NCI-H2196 treated with DMSO at 0.1 percent for 48 hours (cell line): ENCODE measurements at regions not wholly inside any gene's neighbourhood (a gene's known extent, or its start where the extent isn't known, plus 50 kb on each side); places are given as distances from the start of the nearest gene placed in this dataset.
A peak's percentile ranks its signal among the peaks of the same experiment; 100 is the strongest.

ENCODE experiments used
- DNase-seq: peaks from one replicate; lab custom pipeline; 2025; ENCODE audit not compliant: unreplicated experiment; lab: John Stamatoyannopoulos, UW

GRCh38 chr13:31925079-31925478 lies 106.5 kb upstream of the FRY start:
- DNase-seq = no peak

- DNase-seq = peak; percentile 5
Measured at GRCh38 chr13:31927219-31927653, 104.3 kb upstream of the FRY start.

- DNase-seq = no peak
Measured at GRCh38 chr13:31929031-31929770, 102.4 kb upstream of the FRY start.

- no peak for DNase-seq
Measured at GRCh38 chr13:31930490-31930889, 101.1 kb upstream of the FRY start.

DNA sequence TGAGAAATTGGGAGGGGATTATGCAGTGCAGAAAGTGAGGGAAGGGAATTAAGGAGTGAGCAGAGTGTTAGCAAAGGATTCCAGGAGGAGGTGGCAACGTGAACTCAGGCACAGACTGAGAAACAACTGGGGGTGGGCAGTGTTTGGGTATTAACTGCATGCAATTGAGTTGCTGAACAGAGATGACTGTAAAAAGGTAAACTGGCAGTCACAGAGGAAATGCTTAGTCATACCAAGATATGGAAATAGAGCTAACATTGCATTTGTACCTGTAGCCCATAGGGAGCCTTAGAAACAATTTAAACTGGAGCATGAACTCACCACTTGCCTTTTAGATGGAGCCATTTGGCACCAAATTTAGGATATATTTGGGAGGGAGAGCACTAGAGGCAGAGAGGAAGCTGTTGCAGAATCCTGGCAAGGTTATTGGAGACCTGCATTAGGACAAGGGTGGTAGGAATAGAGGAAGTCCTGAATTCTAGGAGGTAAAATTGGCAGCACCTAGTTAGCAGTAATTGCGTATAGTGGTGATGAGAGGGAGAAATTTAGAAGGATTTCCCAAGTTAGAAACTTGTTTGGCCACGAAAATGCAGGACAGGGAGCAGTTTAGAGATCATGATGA lies 100.6 kb upstream of the FRY start:
- no peak for DNase-seq

- DNase-seq = no peak
Measured at GRCh38 chr13:31937436-31937835, 94.1 kb upstream of the FRY start.

DNA sequence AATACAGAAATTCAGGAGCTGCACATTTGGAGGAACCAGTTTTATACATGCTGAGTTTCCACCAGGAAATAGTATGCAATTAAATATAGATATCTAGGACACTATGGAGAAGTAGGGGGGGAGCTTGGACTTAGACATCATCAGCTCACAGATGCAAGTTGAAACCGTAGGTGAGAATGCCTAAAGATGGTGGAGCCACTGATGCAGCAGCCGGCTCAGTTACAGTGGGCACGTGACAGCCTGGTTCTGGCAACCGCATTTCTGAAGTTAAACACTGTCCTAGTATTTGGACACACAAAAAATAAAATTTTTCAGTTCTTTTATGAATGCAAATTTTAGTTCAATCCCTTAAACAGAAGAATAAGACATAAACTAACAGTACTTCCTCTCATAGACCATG lies 91.5 kb upstream of the FRY start:
- no peak for DNase-seq

DNA sequence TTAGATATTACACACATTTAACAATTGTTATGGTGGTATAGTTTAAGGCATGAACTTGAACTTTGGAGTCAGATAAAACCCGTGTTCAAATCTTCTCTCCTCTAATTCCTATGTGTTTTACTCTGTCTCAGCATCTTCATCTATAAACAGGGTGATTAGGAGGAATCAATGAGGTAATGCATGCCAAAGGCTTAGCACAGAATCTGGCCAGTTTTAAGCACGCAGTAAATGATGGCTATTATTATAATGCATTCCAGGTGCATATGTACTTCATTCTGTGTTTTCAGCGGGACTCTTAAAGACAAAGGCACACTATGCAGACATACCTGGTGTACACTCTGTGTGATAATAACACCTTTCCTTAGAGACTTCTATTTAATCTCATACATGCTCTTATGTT lies 88.0 kb upstream of the FRY start:
- DNase-seq = no peak

GRCh38 chr13:31944262-31945160 lies 87.1 kb upstream of the FRY start:
- DNase-seq = no peak

DNA sequence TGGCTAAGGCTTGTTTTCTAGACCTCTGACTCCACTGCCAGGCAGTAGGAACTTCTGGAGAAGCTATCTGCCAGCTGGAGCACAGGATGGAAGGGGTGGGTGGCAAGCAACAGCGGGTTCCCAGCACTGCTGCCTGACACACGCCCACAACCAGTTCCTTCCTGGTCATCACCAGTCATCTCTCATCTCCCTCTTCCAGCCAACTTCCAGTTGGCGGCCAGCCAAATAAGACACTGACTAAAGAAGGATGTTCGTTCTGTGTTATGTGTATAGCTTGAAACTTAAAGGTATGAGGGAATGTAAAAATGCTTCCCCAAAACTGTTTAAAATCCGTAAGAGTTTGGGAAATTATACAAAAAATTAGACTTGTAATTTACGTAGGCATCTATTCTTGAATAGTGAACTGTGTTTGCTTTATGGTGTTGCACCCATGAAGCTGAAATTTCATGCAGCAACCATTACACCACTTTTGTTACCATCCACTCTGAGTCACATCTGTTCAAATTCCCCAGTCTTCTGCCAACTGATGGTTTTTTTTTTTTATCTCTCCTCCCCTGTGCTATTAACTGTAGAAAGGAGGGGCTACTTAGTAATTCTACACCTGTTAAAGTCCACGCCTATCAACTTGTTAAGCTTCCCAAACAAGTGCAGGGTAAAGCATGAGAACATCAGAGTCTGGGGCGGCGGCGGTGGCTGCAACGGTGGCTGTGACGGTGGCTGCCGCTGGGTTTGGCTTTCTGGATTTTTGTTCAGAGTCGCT lies 86.2 kb upstream of the FRY start:
- DNase-seq = peak; percentile 36

GRCh38 chr13:31946091-31946770 lies 85.3 kb upstream of the FRY start:
- DNase-seq = no peak

- no peak for DNase-seq
Measured at GRCh38 chr13:31947105-31947504, 84.5 kb upstream of the FRY start.

GRCh38 chr13:31947506-31947905 lies 84.1 kb upstream of the FRY start:
- no peak for DNase-seq

DNA sequence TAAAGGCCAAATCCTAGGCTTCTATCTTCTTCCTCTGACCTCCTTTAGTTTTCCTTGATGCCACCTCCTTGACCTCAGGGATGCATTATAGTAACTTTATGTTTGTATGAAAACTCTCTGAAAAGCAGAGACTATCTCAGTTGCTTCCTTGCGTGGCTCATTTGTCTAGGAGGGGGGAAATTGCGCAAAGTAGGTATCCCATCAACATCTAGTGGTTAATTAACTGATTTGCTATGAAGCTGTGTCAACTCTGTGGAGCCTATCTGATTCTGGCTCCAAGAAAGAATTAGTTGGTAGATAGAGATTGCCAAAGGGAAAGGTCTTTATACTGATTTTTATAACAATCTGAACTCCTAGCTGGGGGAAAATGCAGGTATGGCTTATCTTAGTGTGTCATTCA lies 82.1 kb upstream of the FRY start:
- DNase-seq = no peak

GRCh38 chr13:31950111-31950815 lies 81.3 kb upstream of the FRY start:
- no peak for DNase-seq

- no peak for DNase-seq
Measured at GRCh38 chr13:31951215-31951678, 80.3 kb upstream of the FRY start.

DNA sequence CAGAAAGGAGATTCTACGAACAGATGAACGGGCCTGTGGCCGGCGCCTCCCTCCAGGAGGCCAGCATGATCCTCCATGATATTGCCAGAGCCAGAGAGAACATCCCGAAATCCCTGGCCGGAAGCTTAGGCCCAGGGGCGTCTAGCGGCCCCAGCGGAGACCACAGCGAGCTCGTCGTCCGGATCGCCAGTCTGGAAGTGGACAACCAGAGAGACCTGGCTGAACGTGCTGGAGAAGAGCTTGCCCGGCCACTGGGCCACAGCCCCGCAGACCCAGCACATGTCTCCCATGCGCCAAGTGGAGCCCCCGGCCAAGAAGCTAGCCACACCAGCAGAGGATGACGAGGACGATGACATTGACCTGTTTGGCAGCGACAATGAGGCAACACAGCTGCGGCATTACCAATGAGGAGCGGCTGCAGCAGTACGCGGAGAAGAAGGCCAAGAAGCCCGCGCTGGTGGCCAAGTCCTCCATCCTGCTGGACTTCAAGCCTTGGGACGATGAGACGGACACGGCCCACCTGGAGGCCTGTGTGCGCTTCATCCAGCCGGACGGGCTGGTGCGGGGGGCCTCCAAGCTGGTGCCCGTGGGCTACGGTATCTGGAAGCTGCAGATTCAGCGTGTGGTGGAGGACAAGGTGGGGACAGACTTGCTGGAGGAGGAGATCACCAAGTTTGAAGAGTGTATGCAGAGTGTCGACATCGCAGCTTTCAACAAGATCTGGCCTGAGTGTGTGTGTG lies 78.8 kb upstream of the FRY start:
- DNase-seq = no peak

GRCh38 chr13:31955101-31955500 lies 76.5 kb upstream of the FRY start:
- DNase-seq = no peak

- DNase-seq = no peak
Measured at GRCh38 chr13:31955741-31956140, 75.8 kb upstream of the FRY start.
